Heart right ventricle (tissue), 16 donors: ENCODE measurements at regions not wholly inside any gene's neighbourhood (a gene's known extent, or its start where the extent isn't known, plus 50 kb on each side); places are given as distances from the start of the nearest gene placed in this dataset.

Experiments used
- ATAC-seq, 8 donors: fragments of 200-7000 bp; cut with Tn5 transposase; one replicate each; pipeline ENCODE4 v1.9.1; 2020; ENCODE audit warnings: mild to moderate bottlenecking in 8 of 8, moderate library complexity in 8 of 8, moderate number of reproducible peaks in 1 of 8
- DNase-seq, 2 donors: peaks; one replicate each; pipeline ENCODE4 v3.0.0-alpha.2; 2020
- H3K27ac ChIP-seq, 10 donors: fragments of 200-600 bp; sonication (generic) in 2 of 10; one replicate each; pipeline versions ENCODE4 v1.5.0 to v1.8.0; 2020 to 2022; ENCODE audit warnings: mild to moderate bottlenecking in 3 of 10
- H3K27me3 ChIP-seq, 7 donors: fragments of 200-600 bp; one replicate each; pipeline ENCODE4 v1.8.0; 2021 to 2022; ENCODE audit warnings: mild to moderate bottlenecking in 2 of 7
- H3K36me3 ChIP-seq, 9 donors: fragments of 200-600 bp; sonication (generic) in 1 of 9; one replicate each; pipeline versions ENCODE4 v1.5.0 to v1.8.0; 2020 to 2022; ENCODE audit warnings: mild to moderate bottlenecking in 2 of 9
- H3K4me1 ChIP-seq, 9 donors: fragments of 200-600 bp; sonication (generic) in 1 of 9; one replicate each; pipeline versions ENCODE4 v1.5.0 to v1.8.0; 2020 to 2022; ENCODE audit warnings: mild to moderate bottlenecking in 4 of 9
- H3K4me3 ChIP-seq, 10 donors: fragments of 200-600 bp; sonication (generic) in 2 of 10; one replicate each; pipeline versions ENCODE4 v1.5.0 to v1.8.0; 2020 to 2022; ENCODE audit warnings: mild to moderate bottlenecking in 7 of 10, moderate library complexity in 2 of 10
- H3K9me3 ChIP-seq, 11 donors: fragments of 200-600 bp in 10 of 11; sonication (generic) in 2 of 11; one replicate each; pipeline versions ENCODE4 v1.5.0 to v1.8.0; 2013 to 2022; ENCODE audit warnings: mild to moderate bottlenecking in 2 of 11, control low read depth in 1 of 11, moderate library complexity in 1 of 11
- WGBS, 2 donors: extraction: QIAGEN DNeasy Blood & Tissue Kit; methylation state at CpG; one replicate each; pipeline ENCODE4 v1.1.7; 2013; ENCODE audit warnings: inconsistent platforms in 1 of 2; 5-methylcytosine and 5-hydroxymethylcytosine counted together
- intact Hi-C, 10 donors: fragments of 100-400 bp; cut with DNase I; formaldehyde crosslinking; loops; one replicate each; pipeline versions ENCODE4 v1.11.1 to v1.14.2; 2022
- TF ChIP-seq, protein P1 (sequence below), 9 donors: fragments of 200-600 bp; sonication (generic) in 2 of 9; IDR thresholded peaks; one replicate each; pipeline versions ENCODE4 v1.5.0 to v1.8.0; 2021 to 2022; ENCODE audit warnings: antibody characterized with exemption in 9 of 9, mild to moderate bottlenecking in 5 of 9, moderate library complexity in 1 of 9
- donor health status: Arrhythmogenic right ventricular cardiomyopathy.
- donor health status: ischemic (EF 13 %, LVEDD 7.1; RV severe dilation, severe dysfunction).
- donor health status: healthy with polysubstance abuse.
- donor health status: DM: no; HTN: yes; CAD: no.
- donor health status: DM: no; HTN: no; CAD: no.
- donor health status: ischemic (EF 25% LVEDD 6.9; RV normal size, moderate dysfunction).
- donor health status: ischemic (EF 25% LVEDD 5.7; RV mildly dilated, moderate dysfunction).
- donor health status: healthy.
- donor health status: DM: yes; HTN: yes; CAD: no.
- donor health status: Ischemic cardiomyopathy.
- donor health status: ischemic (EF 35%, LVEDD 5.7; RV mildly dilated, moderate dysfunction).
- donor health status: nonischemic (EF 11% LVEDD 7.7; RV severe dilation, severe dysfunction).
- donor health status: DM: yes; HTN: yes; CAD: no.
- donor health status: PGD.
- donor health status: ischemic (EF 29% LVEDD 5.4; RV normal size, mild dysfunction).
- donor health status: nonischemic (EF 23%, LVEDD 6.1; RV moderate dilation, normal function).

DNA sequence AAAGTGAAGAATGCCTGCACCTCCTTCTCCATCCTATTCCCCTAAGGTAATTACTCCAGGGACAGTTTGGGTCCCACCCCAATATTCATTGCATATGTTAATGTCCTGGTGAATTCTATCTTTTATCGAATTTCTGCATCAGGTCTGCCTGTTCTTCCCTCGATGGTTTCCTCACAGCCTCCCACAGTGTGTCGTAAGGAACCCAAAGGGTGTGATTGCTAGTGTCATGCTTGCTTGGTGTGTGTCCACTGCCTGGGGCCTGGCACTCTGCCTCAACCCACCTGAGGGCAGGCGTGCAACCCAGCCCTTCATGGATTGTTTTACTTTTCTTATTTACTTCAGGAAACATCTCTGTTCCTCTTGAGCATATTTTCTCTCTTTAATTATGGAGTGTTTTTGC is 60.2 kb upstream of the CYSLTR2 start:
- 85 to 86% methylated on average over 4 of the region's 4 CpGs for WGBS, 2 donors
- no peak overlapping the region for H3K27ac ChIP-seq
- intact Hi-C loops, result loop anchor here in 2 of 10 donors (5.0 to 10.0 kb wide), 2 partner anchors 141 to 174 kb away; no protein-coding TSS in a partner anchor
- peaks cover 0 to 10% (median 0%) of the 10 kb centered on the region in 9 donors for H3K4me1 ChIP-seq
- no peak for ATAC-seq
- no peaks in the 10 kb centered on the region for H3K27me3 ChIP-seq
- no peak overlapping the region for H3K4me3 ChIP-seq
- peaks cover 0 to 16% (median 0%) of the 10 kb centered on the region in 11 donors for H3K9me3 ChIP-seq
- no peak for DNase-seq
- TF ChIP-seq, protein P1, sequence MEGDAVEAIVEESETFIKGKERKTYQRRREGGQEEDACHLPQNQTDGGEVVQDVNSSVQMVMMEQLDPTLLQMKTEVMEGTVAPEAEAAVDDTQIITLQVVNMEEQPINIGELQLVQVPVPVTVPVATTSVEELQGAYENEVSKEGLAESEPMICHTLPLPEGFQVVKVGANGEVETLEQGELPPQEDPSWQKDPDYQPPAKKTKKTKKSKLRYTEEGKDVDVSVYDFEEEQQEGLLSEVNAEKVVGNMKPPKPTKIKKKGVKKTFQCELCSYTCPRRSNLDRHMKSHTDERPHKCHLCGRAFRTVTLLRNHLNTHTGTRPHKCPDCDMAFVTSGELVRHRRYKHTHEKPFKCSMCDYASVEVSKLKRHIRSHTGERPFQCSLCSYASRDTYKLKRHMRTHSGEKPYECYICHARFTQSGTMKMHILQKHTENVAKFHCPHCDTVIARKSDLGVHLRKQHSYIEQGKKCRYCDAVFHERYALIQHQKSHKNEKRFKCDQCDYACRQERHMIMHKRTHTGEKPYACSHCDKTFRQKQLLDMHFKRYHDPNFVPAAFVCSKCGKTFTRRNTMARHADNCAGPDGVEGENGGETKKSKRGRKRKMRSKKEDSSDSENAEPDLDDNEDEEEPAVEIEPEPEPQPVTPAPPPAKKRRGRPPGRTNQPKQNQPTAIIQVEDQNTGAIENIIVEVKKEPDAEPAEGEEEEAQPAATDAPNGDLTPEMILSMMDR (IDR thresholded peaks at IDR 0.05), result no peak
- H3K36me3 ChIP-seq, result no peaks in the 10 kb centered on the region

DNA sequence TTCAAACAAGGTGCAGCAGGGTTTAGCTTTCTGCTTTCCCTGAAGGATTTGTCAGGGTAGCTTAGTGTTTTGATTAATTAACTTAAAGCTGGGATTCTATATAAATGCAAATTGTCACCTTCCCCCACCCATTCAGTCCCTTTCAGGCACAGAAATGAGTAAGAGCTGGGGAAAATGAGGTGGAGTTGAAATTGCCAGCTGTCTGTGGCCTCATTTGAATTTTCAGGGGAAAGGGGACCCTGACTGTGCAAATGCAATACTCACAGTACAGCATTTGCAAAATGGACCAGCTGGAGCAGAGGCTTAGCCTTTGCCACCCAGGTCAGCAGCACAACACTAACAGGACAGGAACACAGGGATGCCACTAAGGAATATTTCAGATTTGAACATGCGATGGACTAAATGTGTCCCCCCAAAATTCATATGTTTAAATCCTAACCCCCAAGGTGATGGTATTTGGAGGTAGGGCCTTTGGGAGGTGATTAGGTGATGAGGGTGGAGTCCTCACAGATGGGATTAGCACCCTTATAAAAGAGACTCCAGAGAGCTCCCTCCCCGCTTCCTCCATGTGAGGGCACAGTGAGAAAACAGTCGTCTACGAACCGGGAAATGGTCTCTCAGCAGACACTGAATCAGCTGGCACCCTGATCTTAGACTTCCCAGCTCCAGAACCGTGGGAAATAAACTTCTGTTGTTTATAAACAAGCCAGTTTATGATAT is 59.5 kb upstream of the CYSLTR2 start:
- TF ChIP-seq, protein P1 (IDR thresholded peaks at IDR 0.05), result no peak
- Histone ChIP-seq H3K36me3 (no peaks in the 10 kb centered on the region), H3K4me1 (peaks cover 0 to 10% (median 0%) of the 10 kb centered on the region in 9 donors), H3K27ac (no peak overlapping the region), H3K27me3 (no peaks in the 10 kb centered on the region), H3K4me3 (no peak overlapping the region), H3K9me3 (peaks cover 0 to 21% (median 0%) of the 10 kb centered on the region in 11 donors)
- ATAC-seq, result peak in 1 of 8 donors; percentile 13
- no peak for DNase-seq
- intact Hi-C loops, result loop anchor here in 4 of 10 donors (2.0 to 10.0 kb wide), 3 partner anchors 141 to 175 kb away; no protein-coding TSS in a partner anchor
- whole genome bisulfite sequencing, 2 donors, result 58 to 65% methylated on average over 6 of the region's 6 CpGs

DNA sequence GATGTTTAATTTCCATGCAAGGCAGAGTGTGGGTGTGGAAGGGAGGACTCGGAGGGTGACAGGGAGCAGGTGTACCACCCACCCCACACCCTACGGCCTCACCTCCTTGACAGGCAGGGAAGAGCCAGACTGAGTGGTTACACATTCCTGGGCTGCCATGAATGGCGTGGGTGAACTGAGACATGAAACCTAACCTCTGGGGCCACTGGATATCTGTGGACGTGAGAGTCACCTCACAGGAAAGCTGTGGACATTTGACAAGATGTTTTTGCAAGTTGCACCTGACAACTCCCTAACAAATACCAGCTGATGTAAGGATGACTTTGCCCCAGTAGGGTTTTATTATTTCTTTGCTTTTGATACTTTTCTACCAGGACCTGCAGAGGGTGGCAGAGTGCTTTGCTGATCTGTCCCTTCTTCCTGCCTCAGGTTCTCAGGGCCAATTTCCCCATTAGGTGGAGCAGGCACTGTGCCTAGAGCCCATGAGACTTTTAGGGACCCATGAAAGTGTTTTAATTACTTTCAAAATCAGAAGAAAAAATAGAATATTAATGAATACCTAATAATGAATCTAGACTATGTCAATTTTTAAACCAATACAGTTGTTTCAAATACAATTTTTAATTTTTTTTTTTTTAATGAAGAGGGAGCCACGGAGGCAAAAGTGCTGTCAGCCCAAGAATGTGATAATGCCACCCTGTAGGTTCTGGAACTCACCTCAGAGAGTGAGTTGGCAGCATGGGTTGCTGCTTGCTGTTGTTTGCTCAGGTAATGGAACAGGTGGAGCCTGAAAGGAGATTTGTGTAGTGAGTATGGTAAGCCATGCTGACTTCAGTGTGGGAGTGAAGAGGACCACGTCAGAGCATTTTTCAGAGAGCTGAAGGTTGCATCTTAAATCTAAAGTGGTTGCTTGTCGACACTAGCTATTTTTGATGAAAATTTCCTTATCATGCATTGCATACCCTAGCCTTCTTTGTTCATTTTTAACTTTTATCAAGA is 58.0 kb upstream of the CYSLTR2 start:
- H3K4me1 ChIP-seq, result peaks cover 0 to 12% (median 1%) of the 10 kb centered on the region in 9 donors
- no peaks in the 10 kb centered on the region for H3K36me3 ChIP-seq
- peaks cover 0 to 25% (median 0%) of the 10 kb centered on the region in 11 donors for H3K9me3 ChIP-seq
- 68 to 70% methylated on average over 7 of the region's 7 CpGs for WGBS, 2 donors
- ATAC-seq, result peak; percentile 83 to 92 (median 90)
- TF ChIP-seq, protein P1 (IDR thresholded peaks at IDR 0.05), result peak; percentile 29 to 82 (median 73)
- no peaks in the 10 kb centered on the region for H3K27me3 ChIP-seq
- intact Hi-C loops, result loop anchor here in 8 of 10 donors (1.0 to 10.0 kb wide), 4 partner anchors 139 to 174 kb away; no protein-coding TSS in a partner anchor
- peak in 1 of 2 donors; percentile 79 for DNase-seq
- peak overlapping the region in 2 of 10 donors; percentile 1 to 48 for H3K27ac ChIP-seq
- no peak overlapping the region for H3K4me3 ChIP-seq
